ENCODE measurements at regions not wholly inside any gene's neighbourhood (a gene's known extent, or its start where the extent isn't known, plus 50 kb on each side); places are given as distances from the start of the nearest gene placed in this dataset.
A peak's percentile ranks its signal among the peaks of the same experiment; 100 is the strongest.

DNA sequence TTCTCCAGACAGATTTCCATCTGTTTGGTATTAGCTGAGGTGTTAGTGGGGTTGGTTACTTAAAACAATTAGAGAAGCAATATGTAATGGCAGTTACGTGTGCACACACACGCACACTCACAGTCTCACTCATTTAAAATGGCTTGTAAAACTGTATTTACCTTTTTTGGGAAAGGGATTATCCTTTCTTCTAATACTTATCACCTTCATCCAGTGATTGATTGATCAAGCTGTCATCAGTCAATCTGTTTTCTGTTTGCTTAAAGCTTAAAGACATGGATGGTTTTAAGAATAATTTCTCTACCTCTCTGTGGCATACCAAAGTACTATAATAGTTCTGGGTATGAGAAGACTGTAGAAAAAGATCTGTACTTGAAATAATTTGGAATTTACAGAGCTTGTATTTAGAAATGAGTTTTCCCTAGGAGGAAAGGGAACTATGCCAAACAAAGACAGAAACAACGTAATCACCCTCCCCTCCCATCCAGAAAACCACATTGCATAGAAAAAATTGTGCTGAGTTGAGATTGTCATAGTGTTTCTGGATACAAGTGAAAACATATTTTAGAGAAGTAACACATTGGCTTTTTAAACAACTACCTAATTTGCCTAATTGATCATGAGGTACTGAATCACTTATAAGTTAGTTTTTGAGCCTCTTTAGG is 455.8 kb downstream of the PCNX1 start (continued):
- TF ChIP-seq FOXM1 (IDR thresholded peaks at IDR 0.05; ENCODE audit: low read depth) (no peak), FOXM1 (CRISPR knock-in tag; IDR thresholded peaks at IDR 0.05; ENCODE audit: low read depth) (no peak), ETS2 (tag; IDR thresholded peaks at IDR 0.05; ENCODE audit: borderline replicate concordance, poor library complexity, severe bottlenecking) (no peak), TGIF2 (CRISPR knock-in tag; IDR thresholded peaks at IDR 0.05) (no peak), NFE2 (IDR thresholded peaks at IDR 0.05; ENCODE audit: low read depth) (peak; percentile 29; the same call in 1 of the 2 replicates), HNRNPH1 (optimal IDR thresholded peaks at IDR 0.05; ENCODE audit: low read depth, low read length) (no peak), HDAC8 (tag; IDR thresholded peaks at IDR 0.05) (no peak), ZNF77 (CRISPR knock-in tag; IDR thresholded peaks at IDR 0.05) (no peak), MAFG (tag; conservative IDR thresholded peaks at IDR 0.05) (peak; percentile 40; the same call in 1 of the 2 replicates), PCBP1 (IDR thresholded peaks at IDR 0.05; ENCODE audit: low read depth, low read length, poor library complexity, severe bottlenecking) (no peak), RCOR1 (IDR thresholded peaks at IDR 0.05; ENCODE audit: borderline replicate concordance in 1 of 2, low read depth in 2 of 2, low read length in 2 of 2) (peak in 1 of 2 experiments; percentile 47; a peak in 1 of 4 replicates), NCOR1 (IDR thresholded peaks at IDR 0.05) (no peak), ZFPM2 (CRISPR knock-in tag; IDR thresholded peaks at IDR 0.05) (no peak), ZNF707 (CRISPR knock-in tag; conservative IDR thresholded peaks at IDR 0.05) (no peak)
- TF ChIP-seq, protein P1, sequence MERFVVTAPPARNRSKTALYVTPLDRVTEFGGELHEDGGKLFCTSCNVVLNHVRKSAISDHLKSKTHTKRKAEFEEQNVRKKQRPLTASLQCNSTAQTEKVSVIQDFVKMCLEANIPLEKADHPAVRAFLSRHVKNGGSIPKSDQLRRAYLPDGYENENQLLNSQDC (CRISPR knock-in tag; IDR thresholded peaks at IDR 0.05): no peak
- TF ChIP-seq, protein P2, sequence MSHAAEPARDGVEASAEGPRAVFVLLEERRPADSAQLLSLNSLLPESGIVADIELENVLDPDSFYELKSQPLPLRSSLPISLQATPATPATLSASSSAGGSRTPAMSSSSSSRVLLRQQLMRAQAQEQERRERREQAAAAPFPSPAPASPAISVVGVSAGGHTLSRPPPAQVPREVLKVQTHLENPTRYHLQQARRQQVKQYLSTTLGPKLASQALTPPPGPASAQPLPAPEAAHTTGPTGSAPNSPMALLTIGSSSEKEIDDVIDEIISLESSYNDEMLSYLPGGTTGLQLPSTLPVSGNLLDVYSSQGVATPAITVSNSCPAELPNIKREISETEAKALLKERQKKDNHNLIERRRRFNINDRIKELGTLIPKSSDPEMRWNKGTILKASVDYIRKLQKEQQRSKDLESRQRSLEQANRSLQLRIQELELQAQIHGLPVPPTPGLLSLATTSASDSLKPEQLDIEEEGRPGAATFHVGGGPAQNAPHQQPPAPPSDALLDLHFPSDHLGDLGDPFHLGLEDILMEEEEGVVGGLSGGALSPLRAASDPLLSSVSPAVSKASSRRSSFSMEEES (CRISPR knock-in tag; IDR thresholded peaks at IDR 0.05): no peak
- TF ChIP-seq, protein P3, sequence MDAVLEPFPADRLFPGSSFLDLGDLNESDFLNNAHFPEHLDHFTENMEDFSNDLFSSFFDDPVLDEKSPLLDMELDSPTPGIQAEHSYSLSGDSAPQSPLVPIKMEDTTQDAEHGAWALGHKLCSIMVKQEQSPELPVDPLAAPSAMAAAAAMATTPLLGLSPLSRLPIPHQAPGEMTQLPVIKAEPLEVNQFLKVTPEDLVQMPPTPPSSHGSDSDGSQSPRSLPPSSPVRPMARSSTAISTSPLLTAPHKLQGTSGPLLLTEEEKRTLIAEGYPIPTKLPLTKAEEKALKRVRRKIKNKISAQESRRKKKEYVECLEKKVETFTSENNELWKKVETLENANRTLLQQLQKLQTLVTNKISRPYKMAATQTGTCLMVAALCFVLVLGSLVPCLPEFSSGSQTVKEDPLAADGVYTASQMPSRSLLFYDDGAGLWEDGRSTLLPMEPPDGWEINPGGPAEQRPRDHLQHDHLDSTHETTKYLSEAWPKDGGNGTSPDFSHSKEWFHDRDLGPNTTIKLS (IDR thresholded peaks at IDR 0.05; ENCODE audit: borderline replicate concordance, low read depth): no peak
- TF ChIP-seq, protein P4, sequence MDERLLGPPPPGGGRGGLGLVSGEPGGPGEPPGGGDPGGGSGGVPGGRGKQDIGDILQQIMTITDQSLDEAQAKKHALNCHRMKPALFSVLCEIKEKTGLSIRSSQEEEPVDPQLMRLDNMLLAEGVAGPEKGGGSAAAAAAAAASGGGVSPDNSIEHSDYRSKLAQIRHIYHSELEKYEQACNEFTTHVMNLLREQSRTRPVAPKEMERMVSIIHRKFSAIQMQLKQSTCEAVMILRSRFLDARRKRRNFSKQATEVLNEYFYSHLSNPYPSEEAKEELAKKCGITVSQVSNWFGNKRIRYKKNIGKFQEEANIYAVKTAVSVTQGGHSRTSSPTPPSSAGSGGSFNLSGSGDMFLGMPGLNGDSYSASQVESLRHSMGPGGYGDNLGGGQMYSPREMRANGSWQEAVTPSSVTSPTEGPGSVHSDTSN (CRISPR knock-in tag; IDR thresholded peaks at IDR 0.05; ENCODE audit: low read depth): no peak
- TF ChIP-seq, protein P4 (tag; conservative IDR thresholded peaks at IDR 0.05; ENCODE audit: low read depth): peak; percentile 84
- TF ChIP-seq, protein P5, sequence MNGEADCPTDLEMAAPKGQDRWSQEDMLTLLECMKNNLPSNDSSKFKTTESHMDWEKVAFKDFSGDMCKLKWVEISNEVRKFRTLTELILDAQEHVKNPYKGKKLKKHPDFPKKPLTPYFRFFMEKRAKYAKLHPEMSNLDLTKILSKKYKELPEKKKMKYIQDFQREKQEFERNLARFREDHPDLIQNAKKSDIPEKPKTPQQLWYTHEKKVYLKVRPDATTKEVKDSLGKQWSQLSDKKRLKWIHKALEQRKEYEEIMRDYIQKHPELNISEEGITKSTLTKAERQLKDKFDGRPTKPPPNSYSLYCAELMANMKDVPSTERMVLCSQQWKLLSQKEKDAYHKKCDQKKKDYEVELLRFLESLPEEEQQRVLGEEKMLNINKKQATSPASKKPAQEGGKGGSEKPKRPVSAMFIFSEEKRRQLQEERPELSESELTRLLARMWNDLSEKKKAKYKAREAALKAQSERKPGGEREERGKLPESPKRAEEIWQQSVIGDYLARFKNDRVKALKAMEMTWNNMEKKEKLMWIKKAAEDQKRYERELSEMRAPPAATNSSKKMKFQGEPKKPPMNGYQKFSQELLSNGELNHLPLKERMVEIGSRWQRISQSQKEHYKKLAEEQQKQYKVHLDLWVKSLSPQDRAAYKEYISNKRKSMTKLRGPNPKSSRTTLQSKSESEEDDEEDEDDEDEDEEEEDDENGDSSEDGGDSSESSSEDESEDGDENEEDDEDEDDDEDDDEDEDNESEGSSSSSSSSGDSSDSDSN (IDR thresholded peaks at IDR 0.05; ENCODE audit: borderline replicate concordance in 1 of 2, low read depth in 2 of 2, low read length in 2 of 2): no peak

Measured in K562 (cell line).